Left ventricle myocardium inferior (tissue), 1 donor: ENCODE measurements at regions not wholly inside any gene's neighbourhood (a gene's known extent, or its start where the extent isn't known, plus 50 kb on each side); places are given as distances from the start of the nearest gene placed in this dataset.

Source experiments
- DNase-seq: peaks from one replicate; pipeline ENCODE4 v3.0.0-alpha.2; 2020
- H3K27ac ChIP-seq: fragments of 200-600 bp; replicated peaks from 2 replicates; pipeline ENCODE4 v1.8.0; 2021
- H3K27me3 ChIP-seq: fragments of 200-600 bp; 2 replicates; pipeline ENCODE4 v1.8.0; 2021; ENCODE audit warnings: low read depth
- H3K36me3 ChIP-seq: fragments of 200-600 bp; 2 replicates; pipeline ENCODE4 v1.8.0; 2021
- H3K4me1 ChIP-seq: fragments of 200-600 bp; 2 replicates; pipeline ENCODE4 v1.8.0; 2021
- H3K4me3 ChIP-seq: fragments of 200-600 bp; 2 replicates; pipeline ENCODE4 v1.8.0; 2021; ENCODE audit warnings: mild to moderate bottlenecking, moderate library complexity
- H3K9me3 ChIP-seq: fragments of 200-600 bp; replicated peaks from 2 replicates; pipeline ENCODE4 v1.8.0; 2021
- CTCF ChIP-seq: fragments of 200-600 bp; IDR thresholded peaks from 2 replicates; pipeline ENCODE4 v1.8.0; 2021; ENCODE audit warnings: antibody characterized with exemption, mild to moderate bottlenecking, borderline replicate concordance
- intact Hi-C: fragments of 100-400 bp; cut with micrococcal nuclease; formaldehyde crosslinking; loops from one replicate; pipeline ENCODE4 v1.11.0; 2022
- donor health status: DM: no; HTN: yes; CAD: no; lungs with severe emphysema.

GRCh38 chr14:22140633-22141032 is 448.4 kb downstream of the DAD1 start:
- no peak for TF ChIP-seq CTCF
- no peak for DNase-seq
- intact Hi-C loops, result no loop called here

DNA sequence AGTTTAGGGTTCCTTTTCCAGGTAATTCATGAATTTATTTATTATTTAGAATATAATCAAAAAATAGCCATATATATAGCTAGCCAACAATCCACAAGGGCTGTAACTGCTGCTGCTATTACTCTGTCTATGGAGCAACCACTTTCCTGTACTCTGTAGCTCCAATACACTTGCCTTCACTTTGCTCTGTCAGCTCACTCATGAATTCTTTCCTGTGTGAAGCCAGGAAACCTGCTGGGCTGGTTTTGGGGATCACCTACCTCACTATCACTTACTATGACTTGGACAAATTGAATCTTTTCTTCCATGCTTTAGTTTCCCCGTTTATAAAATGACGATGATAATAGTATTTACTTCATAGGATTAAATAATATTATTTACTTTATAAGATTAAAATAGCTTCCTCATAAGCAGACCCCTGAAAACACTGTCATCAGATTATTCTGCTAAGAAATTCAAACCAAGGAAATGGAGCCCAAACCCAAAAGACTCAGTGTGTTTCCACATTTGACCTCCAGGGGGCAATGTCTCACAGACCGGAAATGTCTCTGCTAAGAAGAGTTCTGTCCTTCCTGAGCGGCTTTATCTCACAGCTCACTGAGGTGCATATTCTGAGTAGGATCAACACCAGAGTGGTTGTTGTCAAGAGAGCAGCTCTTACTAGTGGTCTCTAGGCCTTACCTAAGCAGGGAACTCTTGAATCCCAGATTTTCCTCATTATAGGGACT is 457.1 kb downstream of the DAD1 start:
- no peaks in the 10 kb centered on the region for H3K4me1 ChIP-seq
- H3K36me3 ChIP-seq, result no peaks in the 10 kb centered on the region
- no peak overlapping the region for H3K27ac ChIP-seq
- peaks cover 22% of the 10 kb centered on the region for H3K9me3 ChIP-seq
- no peak for DNase-seq
- intact Hi-C loops, result no loop called here
- no peak overlapping the region for H3K4me3 ChIP-seq
- no peaks in the 10 kb centered on the region for H3K27me3 ChIP-seq
- TF ChIP-seq CTCF, result peak; percentile 31

More at GRCh38 chr14:22140633-22141032, 448.4 kb downstream of the DAD1 start:
- H3K4me1 ChIP-seq, result no peaks in the 10 kb centered on the region
- no peak overlapping the region for H3K27ac ChIP-seq
- peaks cover 11% of the 10 kb centered on the region for H3K27me3 ChIP-seq
- H3K9me3 ChIP-seq, result peaks cover 10% of the 10 kb centered on the region
- H3K36me3 ChIP-seq, result no peaks in the 10 kb centered on the region
- no peak overlapping the region for H3K4me3 ChIP-seq

DNA sequence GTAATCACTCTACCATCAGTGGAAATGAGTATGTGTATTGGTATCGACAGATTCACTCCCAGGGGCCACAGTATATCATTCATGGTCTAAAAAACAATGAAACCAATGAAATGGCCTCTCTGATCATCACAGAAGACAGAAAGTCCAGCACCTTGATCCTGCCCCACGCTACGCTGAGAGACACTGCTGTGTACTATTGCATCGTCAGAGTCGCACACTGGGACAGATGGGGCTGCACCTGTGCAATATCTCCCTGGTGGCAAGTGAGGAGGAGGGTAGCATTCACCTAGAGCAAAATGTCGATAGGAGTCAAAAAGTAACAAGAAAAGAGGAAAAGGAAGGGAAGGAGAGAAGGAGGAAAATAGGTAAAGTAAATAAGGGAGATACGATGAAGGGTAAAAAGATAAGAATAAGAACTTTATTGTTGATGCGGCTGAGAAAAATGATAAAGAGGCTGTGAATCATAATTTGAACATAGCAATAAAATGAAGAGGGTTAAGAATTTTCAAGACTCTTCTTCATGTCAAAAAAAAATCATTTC is 450.5 kb upstream of the OR4E1 start:
- Histone ChIP-seq H3K4me1 (no peaks in the 10 kb centered on the region), H3K27me3 (peaks cover 27% of the 10 kb centered on the region), H3K9me3 (peaks cover 3% of the 10 kb centered on the region), H3K27ac (no peak overlapping the region), H3K36me3 (no peaks in the 10 kb centered on the region), H3K4me3 (no peak overlapping the region)
- no peak for DNase-seq
- no peak for TF ChIP-seq CTCF
- intact Hi-C loops, result no loop called here

- Histone ChIP-seq H3K4me3 (no peak overlapping the region), H3K27me3 (peaks cover 31% of the 10 kb centered on the region), H3K36me3 (no peaks in the 10 kb centered on the region), H3K4me1 (no peaks in the 10 kb centered on the region), H3K9me3 (peaks cover 7% of the 10 kb centered on the region), H3K27ac (no peak overlapping the region)
- intact Hi-C loops, result no loop called here
- TF ChIP-seq CTCF, result no peak
- DNase-seq, result no peak
Observed at GRCh38 chr14:22122829-22123560, 449.4 kb upstream of the OR4E1 start.

- Histone ChIP-seq H3K36me3 (no peaks in the 10 kb centered on the region), H3K4me3 (no peak overlapping the region), H3K27me3 (peaks cover 34% of the 10 kb centered on the region), H3K4me1 (no peaks in the 10 kb centered on the region), H3K27ac (no peak overlapping the region), H3K9me3 (peaks cover 13% of the 10 kb centered on the region)
- intact Hi-C loops, result no loop called here
- no peak for DNase-seq
- TF ChIP-seq CTCF, result no peak
Observed at GRCh38 chr14:22122227-22122818, 448.7 kb upstream of the OR4E1 start.
